ENCODE measurements at regions not wholly inside any gene's neighbourhood (a gene's known extent, or its start where the extent isn't known, plus 50 kb on each side); places are given as distances from the start of the nearest gene placed in this dataset.

- DNase-seq (ENCODE audit: low spot score in 2 of 2), result no peak
- no peak for TF ChIP-seq POLR2A (IDR thresholded peaks at IDR 0.05)
- TF ChIP-seq CTCF (IDR thresholded peaks at IDR 0.05), result no peak
- no peak overlapping the region for H3K4me3 ChIP-seq (ENCODE audit: low read depth, poor library complexity, severe bottlenecking)
- intact Hi-C loops (cut with DNase I; ENCODE audit: low total_unique reads), result no loop called here
- WGBS, 2 donors, result 68 to 74% methylated on average over 7 of the region's 7 CpGs
Observed at GRCh38 chr7:52507546-52508255, 527.7 kb upstream of the POM121L12 start.

- intact Hi-C loops (cut with DNase I; ENCODE audit: low total_unique reads), result no loop called here
- DNase-seq (ENCODE audit: low spot score in 2 of 2), result no peak
- 7 to 32% methylated on average over 2 of the region's 2 CpGs for WGBS, 2 donors
- TF ChIP-seq CTCF (IDR thresholded peaks at IDR 0.05), result no peak
- H3K4me3 ChIP-seq (ENCODE audit: low read depth, poor library complexity, severe bottlenecking), result no peak overlapping the region
Observed at GRCh38 chr7:52506325-52506724, 529.1 kb upstream of the POM121L12 start.

- WGBS, 2 donors, result 64 to 77% methylated on average over 2 of the region's 2 CpGs
- intact Hi-C loops (cut with DNase I; ENCODE audit: low total_unique reads), result no loop called here
- no peak for DNase-seq (ENCODE audit: low spot score in 2 of 2)
- no peak for TF ChIP-seq POLR2A (IDR thresholded peaks at IDR 0.05)
- H3K4me3 ChIP-seq (ENCODE audit: low read depth, poor library complexity, severe bottlenecking), result no peak overlapping the region
Observed at GRCh38 chr7:52504561-52504960, 530.9 kb upstream of the POM121L12 start.

GRCh38 chr7:52502281-52502680 is 533.2 kb upstream of the POM121L12 start:
- no peak for DNase-seq (ENCODE audit: low spot score in 2 of 2)
- intact Hi-C loops (cut with DNase I; ENCODE audit: low total_unique reads), result no loop called here
- TF ChIP-seq POLR2A (IDR thresholded peaks at IDR 0.05), result no peak
- no peak for TF ChIP-seq CTCF (IDR thresholded peaks at IDR 0.05)
- 56 to 61% methylated on average over 4 of the region's 4 CpGs for WGBS, 2 donors
- H3K4me3 ChIP-seq (ENCODE audit: low read depth, poor library complexity, severe bottlenecking), result no peak overlapping the region

GRCh38 chr7:52501696-52502095 is 533.7 kb upstream of the POM121L12 start:
- H3K4me3 ChIP-seq (ENCODE audit: low read depth, poor library complexity, severe bottlenecking), result no peak overlapping the region
- 64 to 65% methylated on average over 2 of the region's 2 CpGs for WGBS, 2 donors
- TF ChIP-seq CTCF (IDR thresholded peaks at IDR 0.05), result no peak
- no peak for TF ChIP-seq POLR2A (IDR thresholded peaks at IDR 0.05)
- intact Hi-C loops (cut with DNase I; ENCODE audit: low total_unique reads), result no loop called here
- DNase-seq (ENCODE audit: low spot score in 2 of 2), result no peak

- TF ChIP-seq POLR2A (IDR thresholded peaks at IDR 0.05) (no peak), CTCF (IDR thresholded peaks at IDR 0.05) (no peak)
- WGBS, 2 donors, result 36 to 37% methylated on average over 3 of the region's 3 CpGs
- DNase-seq (ENCODE audit: low spot score in 2 of 2), result no peak
- intact Hi-C loops (cut with DNase I; ENCODE audit: low total_unique reads), result no loop called here
- no peak overlapping the region for H3K4me3 ChIP-seq (ENCODE audit: low read depth, poor library complexity, severe bottlenecking)
Observed at GRCh38 chr7:52500841-52501240, 534.6 kb upstream of the POM121L12 start.

Measured in lower leg skin (tissue), 4 donors.